ENCODE measurements at regions not wholly inside any gene's neighbourhood (a gene's known extent, or its start where the extent isn't known, plus 50 kb on each side); places are given as distances from the start of the nearest gene placed in this dataset.

DNA sequence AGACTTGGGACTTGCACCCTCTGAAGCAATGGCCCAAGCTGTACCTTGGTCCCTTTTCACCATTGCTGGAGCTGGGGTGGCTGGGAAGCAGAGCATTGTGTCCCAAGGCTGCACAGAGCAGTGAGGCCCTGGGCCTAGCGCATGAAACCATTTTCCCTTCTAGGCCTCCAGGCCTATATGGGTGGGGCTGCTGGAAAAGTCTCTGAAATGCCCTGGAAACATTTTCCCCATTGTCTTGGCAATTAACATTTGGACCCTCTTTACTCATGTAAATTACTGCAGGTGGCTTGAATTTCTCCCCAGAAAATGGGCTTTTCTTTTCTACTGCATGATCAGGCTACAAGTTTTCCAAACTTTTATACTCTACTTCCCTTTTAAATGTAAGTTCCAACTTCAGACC, 510.5 kb downstream of the SLITRK6 start:
- H3K27me3 ChIP-seq (ENCODE audit: insufficient read depth, poor library complexity, severe bottlenecking): no peaks in the 10 kb centered on the region
- DNase-seq (ENCODE audit: low read depth in 1 of 2, low spot score in 1 of 2): no peak
- no peak for TF ChIP-seq GABPA (IDR thresholded peaks at IDR 0.05; ENCODE audit: low read depth)
- no peak overlapping the region for H3K4me3 ChIP-seq (replicated peaks; ENCODE audit: insufficient read depth, low read length)
- no peak overlapping the region for H3K27ac ChIP-seq (replicated peaks)

DNA sequence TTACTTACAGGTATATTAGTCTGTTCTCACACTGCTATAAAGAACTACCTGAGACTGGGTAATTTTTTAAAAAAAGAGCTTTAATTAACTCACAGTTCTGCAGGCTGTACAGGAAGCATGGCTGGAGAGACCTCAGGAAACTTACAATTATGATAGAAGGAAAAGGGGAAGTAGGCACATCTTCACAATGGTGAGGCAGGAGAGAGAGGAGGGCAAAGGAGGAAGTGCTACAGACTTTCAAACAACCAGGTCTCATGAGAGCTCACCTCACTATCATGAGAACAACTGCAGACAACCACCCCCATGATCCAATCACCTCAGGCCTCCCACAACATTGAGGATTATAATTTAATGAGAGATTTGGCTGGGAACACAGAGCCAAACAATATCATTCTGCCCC, 511.7 kb downstream of the SLITRK6 start:
- Histone ChIP-seq H3K27ac (replicated peaks) (no peak overlapping the region), H3K27me3 (ENCODE audit: insufficient read depth, poor library complexity, severe bottlenecking) (no peaks in the 10 kb centered on the region), H3K4me3 (replicated peaks; ENCODE audit: insufficient read depth, low read length) (no peak overlapping the region)
- TF ChIP-seq POLR2AphosphoS5 (IDR thresholded peaks at IDR 0.05; ENCODE audit: low read depth): no peak
- peak; percentile 96 for TF ChIP-seq SPI1 (IDR thresholded peaks at IDR 0.05; ENCODE audit: borderline replicate concordance, low read depth)
- TF ChIP-seq, protein P1, sequence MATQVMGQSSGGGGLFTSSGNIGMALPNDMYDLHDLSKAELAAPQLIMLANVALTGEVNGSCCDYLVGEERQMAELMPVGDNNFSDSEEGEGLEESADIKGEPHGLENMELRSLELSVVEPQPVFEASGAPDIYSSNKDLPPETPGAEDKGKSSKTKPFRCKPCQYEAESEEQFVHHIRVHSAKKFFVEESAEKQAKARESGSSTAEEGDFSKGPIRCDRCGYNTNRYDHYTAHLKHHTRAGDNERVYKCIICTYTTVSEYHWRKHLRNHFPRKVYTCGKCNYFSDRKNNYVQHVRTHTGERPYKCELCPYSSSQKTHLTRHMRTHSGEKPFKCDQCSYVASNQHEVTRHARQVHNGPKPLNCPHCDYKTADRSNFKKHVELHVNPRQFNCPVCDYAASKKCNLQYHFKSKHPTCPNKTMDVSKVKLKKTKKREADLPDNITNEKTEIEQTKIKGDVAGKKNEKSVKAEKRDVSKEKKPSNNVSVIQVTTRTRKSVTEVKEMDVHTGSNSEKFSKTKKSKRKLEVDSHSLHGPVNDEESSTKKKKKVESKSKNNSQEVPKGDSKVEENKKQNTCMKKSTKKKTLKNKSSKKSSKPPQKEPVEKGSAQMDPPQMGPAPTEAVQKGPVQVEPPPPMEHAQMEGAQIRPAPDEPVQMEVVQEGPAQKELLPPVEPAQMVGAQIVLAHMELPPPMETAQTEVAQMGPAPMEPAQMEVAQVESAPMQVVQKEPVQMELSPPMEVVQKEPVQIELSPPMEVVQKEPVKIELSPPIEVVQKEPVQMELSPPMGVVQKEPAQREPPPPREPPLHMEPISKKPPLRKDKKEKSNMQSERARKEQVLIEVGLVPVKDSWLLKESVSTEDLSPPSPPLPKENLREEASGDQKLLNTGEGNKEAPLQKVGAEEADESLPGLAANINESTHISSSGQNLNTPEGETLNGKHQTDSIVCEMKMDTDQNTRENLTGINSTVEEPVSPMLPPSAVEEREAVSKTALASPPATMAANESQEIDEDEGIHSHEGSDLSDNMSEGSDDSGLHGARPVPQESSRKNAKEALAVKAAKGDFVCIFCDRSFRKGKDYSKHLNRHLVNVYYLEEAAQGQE (IDR thresholded peaks at IDR 0.05; ENCODE audit: insufficient replicate concordance, low read depth): no peak
- TF ChIP-seq GABPA (IDR thresholded peaks at IDR 0.05; ENCODE audit: low read depth): no peak
- TF ChIP-seq, protein P2, sequence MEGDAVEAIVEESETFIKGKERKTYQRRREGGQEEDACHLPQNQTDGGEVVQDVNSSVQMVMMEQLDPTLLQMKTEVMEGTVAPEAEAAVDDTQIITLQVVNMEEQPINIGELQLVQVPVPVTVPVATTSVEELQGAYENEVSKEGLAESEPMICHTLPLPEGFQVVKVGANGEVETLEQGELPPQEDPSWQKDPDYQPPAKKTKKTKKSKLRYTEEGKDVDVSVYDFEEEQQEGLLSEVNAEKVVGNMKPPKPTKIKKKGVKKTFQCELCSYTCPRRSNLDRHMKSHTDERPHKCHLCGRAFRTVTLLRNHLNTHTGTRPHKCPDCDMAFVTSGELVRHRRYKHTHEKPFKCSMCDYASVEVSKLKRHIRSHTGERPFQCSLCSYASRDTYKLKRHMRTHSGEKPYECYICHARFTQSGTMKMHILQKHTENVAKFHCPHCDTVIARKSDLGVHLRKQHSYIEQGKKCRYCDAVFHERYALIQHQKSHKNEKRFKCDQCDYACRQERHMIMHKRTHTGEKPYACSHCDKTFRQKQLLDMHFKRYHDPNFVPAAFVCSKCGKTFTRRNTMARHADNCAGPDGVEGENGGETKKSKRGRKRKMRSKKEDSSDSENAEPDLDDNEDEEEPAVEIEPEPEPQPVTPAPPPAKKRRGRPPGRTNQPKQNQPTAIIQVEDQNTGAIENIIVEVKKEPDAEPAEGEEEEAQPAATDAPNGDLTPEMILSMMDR (IDR thresholded peaks at IDR 0.05; ENCODE audit: insufficient read depth, low read length): no peak
- peak in 1 of 2 experiments; percentile 47 for DNase-seq (ENCODE audit: low read depth in 1 of 2, low spot score in 1 of 2)

- no peaks in the 10 kb centered on the region for H3K27me3 ChIP-seq (ENCODE audit: insufficient read depth, poor library complexity, severe bottlenecking)
- H3K4me3 ChIP-seq (replicated peaks; ENCODE audit: insufficient read depth, low read length): no peak overlapping the region
- no peak for DNase-seq (ENCODE audit: low read depth in 1 of 2, low spot score in 1 of 2)
- TF ChIP-seq POLR2AphosphoS5 (IDR thresholded peaks at IDR 0.05; ENCODE audit: low read depth): no peak
- TF ChIP-seq GABPA (IDR thresholded peaks at IDR 0.05; ENCODE audit: low read depth): no peak
- TF ChIP-seq, protein P2 (IDR thresholded peaks at IDR 0.05; ENCODE audit: insufficient read depth, low read length): no peak
- TF ChIP-seq, protein P1 (IDR thresholded peaks at IDR 0.05; ENCODE audit: insufficient replicate concordance, low read depth): no peak
- no peak for TF ChIP-seq SPI1 (IDR thresholded peaks at IDR 0.05; ENCODE audit: borderline replicate concordance, low read depth)
- no peak overlapping the region for H3K27ac ChIP-seq (replicated peaks)
These were observed 513.1 kb downstream of the SLITRK6 start for GRCh38 chr13:85286081-85286480.

- no peak for DNase-seq (ENCODE audit: low read depth in 1 of 2, low spot score in 1 of 2)
- TF ChIP-seq POLR2AphosphoS5 (IDR thresholded peaks at IDR 0.05; ENCODE audit: low read depth): no peak
- no peak for TF ChIP-seq SPI1 (IDR thresholded peaks at IDR 0.05; ENCODE audit: borderline replicate concordance, low read depth)
- TF ChIP-seq, protein P1 (IDR thresholded peaks at IDR 0.05; ENCODE audit: insufficient replicate concordance, low read depth): no peak
- no peak for TF ChIP-seq GABPA (IDR thresholded peaks at IDR 0.05; ENCODE audit: low read depth)
- TF ChIP-seq, protein P2 (IDR thresholded peaks at IDR 0.05; ENCODE audit: insufficient read depth, low read length): no peak
- H3K4me3 ChIP-seq (replicated peaks; ENCODE audit: insufficient read depth, low read length): no peak overlapping the region
- no peak overlapping the region for H3K27ac ChIP-seq (replicated peaks)
- no peaks in the 10 kb centered on the region for H3K27me3 ChIP-seq (ENCODE audit: insufficient read depth, poor library complexity, severe bottlenecking)
These were observed 514.9 kb downstream of the SLITRK6 start for GRCh38 chr13:85284349-85284748.
